Suprapubic skin (tissue), 4 donors: ENCODE measurements at regions not wholly inside any gene's neighbourhood (a gene's known extent, or its start where the extent isn't known, plus 50 kb on each side); places are given as distances from the start of the nearest gene placed in this dataset.

Experiments
- DNase-seq, 2 donors: peaks; one replicate each; pipeline ENCODE4 v3.0.0-alpha.2; 2019; ENCODE audit warnings: low spot score in 2 of 2
- H3K27ac ChIP-seq: fragments of 200-600 bp; sonication (generic); one replicate; pipeline ENCODE4 v1.5.1; 2019
- H3K27me3 ChIP-seq: fragments of 200-600 bp; sonication (generic); one replicate; pipeline ENCODE4 v1.5.1; 2019
- H3K36me3 ChIP-seq: fragments of 200-600 bp; sonication (generic); one replicate; pipeline ENCODE4 v1.5.1; 2019
- H3K4me1 ChIP-seq: fragments of 200-600 bp; sonication (generic); one replicate; pipeline ENCODE4 v1.5.1; 2019
- H3K4me3 ChIP-seq: fragments of 200-600 bp; sonication (generic); one replicate; pipeline ENCODE4 v1.5.1; 2019; ENCODE audit warnings: mild to moderate bottlenecking
- H3K9me3 ChIP-seq: fragments of 200-600 bp; sonication (generic); one replicate; pipeline ENCODE4 v1.5.1; 2019
- CTCF ChIP-seq, 2 donors: fragments of 200-600 bp in 1 of 2; fragments of 450-650 bp in 1 of 2; sonication (generic) in 1 of 2; IDR thresholded peaks; one replicate each; pipeline ENCODE4 v1.5.1; 2016 to 2019; ENCODE audit warnings: antibody characterized with exemption in 2 of 2, mild to moderate bottlenecking in 1 of 2, moderate library complexity in 1 of 2
- EP300 ChIP-seq: sonication (generic); formaldehyde crosslinking; IDR thresholded peaks from one replicate; pipeline ENCODE4 v1.6.1; 2017; ENCODE audit warnings: antibody characterized with exemption
- POLR2A ChIP-seq, 2 donors: fragments of 450-650 bp; IDR thresholded peaks; one replicate each; pipeline ENCODE4 v1.6.1; 2017; ENCODE audit warnings: antibody characterized with exemption in 2 of 2, mild to moderate bottlenecking in 2 of 2, moderate library complexity in 2 of 2
- POLR2AphosphoS5 ChIP-seq, 3 donors: sonication (generic); formaldehyde crosslinking; IDR thresholded peaks; one replicate each; pipeline ENCODE4 v1.6.1; 2017; ENCODE audit warnings: antibody characterized with exemption in 3 of 3
- WGBS: methylation state at CpG from one replicate; pipeline ENCODE4 v1.1.5; 2018; 5-methylcytosine and 5-hydroxymethylcytosine counted together

GRCh38 chr2:8121022-8121825 is 560.6 kb upstream of the ID2 start:
- 81% methylated on average over 10 of the region's 10 CpGs for WGBS
- TF ChIP-seq POLR2AphosphoS5 (IDR thresholded peaks at IDR 0.05) (no peak), CTCF (IDR thresholded peaks at IDR 0.05) (no peak), EP300 (no peak), POLR2A (IDR thresholded peaks at IDR 0.05) (no peak)
- H3K9me3 ChIP-seq, result no peaks in the 10 kb centered on the region
- peaks cover 2% of the 10 kb centered on the region for H3K4me1 ChIP-seq
- H3K27me3 ChIP-seq, result no peaks in the 10 kb centered on the region
- no peak overlapping the region for H3K4me3 ChIP-seq
- DNase-seq, result no peak
- H3K36me3 ChIP-seq, result no peaks in the 10 kb centered on the region
- no peak overlapping the region for H3K27ac ChIP-seq

GRCh38 chr2:8121826-8122513 is 559.9 kb upstream of the ID2 start:
- WGBS, result 79% methylated on average over 5 of the region's 5 CpGs
- H3K4me1 ChIP-seq, result peaks cover 2% of the 10 kb centered on the region
- H3K36me3 ChIP-seq, result no peaks in the 10 kb centered on the region
- no peaks in the 10 kb centered on the region for H3K9me3 ChIP-seq
- no peak overlapping the region for H3K4me3 ChIP-seq
- no peaks in the 10 kb centered on the region for H3K27me3 ChIP-seq
- TF ChIP-seq POLR2A (IDR thresholded peaks at IDR 0.05) (no peak), CTCF (IDR thresholded peaks at IDR 0.05) (no peak), EP300 (no peak), POLR2AphosphoS5 (IDR thresholded peaks at IDR 0.05) (no peak)
- DNase-seq, result no peak
- no peak overlapping the region for H3K27ac ChIP-seq

- Histone ChIP-seq H3K9me3 (no peaks in the 10 kb centered on the region), H3K27ac (no peak overlapping the region), H3K36me3 (no peaks in the 10 kb centered on the region), H3K4me3 (no peak overlapping the region), H3K4me1 (peaks cover 2% of the 10 kb centered on the region), H3K27me3 (no peaks in the 10 kb centered on the region)
- TF ChIP-seq POLR2A (IDR thresholded peaks at IDR 0.05), result no peak
- no peak for TF ChIP-seq EP300
- TF ChIP-seq CTCF (IDR thresholded peaks at IDR 0.05), result no peak
- TF ChIP-seq POLR2AphosphoS5 (IDR thresholded peaks at IDR 0.05), result no peak
- no peak for DNase-seq
- 45% methylated on average over 7 of the region's 7 CpGs for WGBS
Measured at GRCh38 chr2:8122520-8122919, 559.3 kb upstream of the ID2 start.

GRCh38 chr2:8123464-8123863 is 558.4 kb upstream of the ID2 start:
- no peak for DNase-seq
- Histone ChIP-seq H3K4me1 (peaks cover 2% of the 10 kb centered on the region), H3K27ac (no peak overlapping the region), H3K36me3 (no peaks in the 10 kb centered on the region), H3K9me3 (no peaks in the 10 kb centered on the region), H3K27me3 (no peaks in the 10 kb centered on the region), H3K4me3 (no peak overlapping the region)
- no peak for TF ChIP-seq POLR2AphosphoS5 (IDR thresholded peaks at IDR 0.05)
- no peak for TF ChIP-seq POLR2A (IDR thresholded peaks at IDR 0.05)
- TF ChIP-seq CTCF (IDR thresholded peaks at IDR 0.05), result no peak
- TF ChIP-seq EP300, result no peak
- WGBS, result 44% methylated on average over 2 of the region's 2 CpGs
